ENCODE measurements at regions not wholly inside any gene's neighbourhood (a gene's known extent, or its start where the extent isn't known, plus 50 kb on each side); places are given as distances from the start of the nearest gene placed in this dataset.

DNA sequence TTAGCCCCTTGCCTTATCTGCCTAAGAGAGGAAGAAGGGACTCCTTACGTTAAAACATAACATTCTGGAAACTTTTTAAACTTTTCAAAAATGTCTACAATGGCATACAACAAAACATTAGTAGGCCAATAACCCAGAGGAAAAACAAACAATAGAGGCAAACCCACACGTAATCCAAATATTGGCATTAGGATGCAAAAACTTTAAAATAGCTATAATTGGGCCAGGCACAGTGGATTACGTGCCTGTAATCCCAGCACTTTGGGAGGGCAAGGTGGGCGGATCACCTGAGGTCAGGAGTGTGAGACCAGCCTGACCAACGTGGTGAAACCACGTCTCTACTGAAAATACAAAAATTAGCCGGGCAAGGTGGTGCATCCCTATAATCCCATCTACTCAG lies 134.9 kb downstream of the AQP9 start:
- Histone ChIP-seq H3K9me3 (ENCODE audit: insufficient read depth, low read length) (no peaks in the 10 kb centered on the region), H4K20me1 (ENCODE audit: insufficient read depth, low read length) (no peaks in the 10 kb centered on the region), H3K9ac (ENCODE audit: low read length) (no peak overlapping the region), H3K27me3 (ENCODE audit: low read depth, low read length) (no peaks in the 10 kb centered on the region), H2AFZ (ENCODE audit: low read depth, low read length) (no peak overlapping the region), H3K79me2 (ENCODE audit: low read length) (no peaks in the 10 kb centered on the region), H3K4me2 (ENCODE audit: low read length) (no peak overlapping the region), H3K4me3 (ENCODE audit: low read length) (no peak overlapping the region), H3K4me1 (ENCODE audit: low read length) (peaks cover 22% of the 10 kb centered on the region), H3K36me3 (replicated peaks; ENCODE audit: low read depth, low read length) (no peaks in the 10 kb centered on the region), H3K27ac (ENCODE audit: low read length) (no peak overlapping the region)
- TF ChIP-seq, protein P1, sequence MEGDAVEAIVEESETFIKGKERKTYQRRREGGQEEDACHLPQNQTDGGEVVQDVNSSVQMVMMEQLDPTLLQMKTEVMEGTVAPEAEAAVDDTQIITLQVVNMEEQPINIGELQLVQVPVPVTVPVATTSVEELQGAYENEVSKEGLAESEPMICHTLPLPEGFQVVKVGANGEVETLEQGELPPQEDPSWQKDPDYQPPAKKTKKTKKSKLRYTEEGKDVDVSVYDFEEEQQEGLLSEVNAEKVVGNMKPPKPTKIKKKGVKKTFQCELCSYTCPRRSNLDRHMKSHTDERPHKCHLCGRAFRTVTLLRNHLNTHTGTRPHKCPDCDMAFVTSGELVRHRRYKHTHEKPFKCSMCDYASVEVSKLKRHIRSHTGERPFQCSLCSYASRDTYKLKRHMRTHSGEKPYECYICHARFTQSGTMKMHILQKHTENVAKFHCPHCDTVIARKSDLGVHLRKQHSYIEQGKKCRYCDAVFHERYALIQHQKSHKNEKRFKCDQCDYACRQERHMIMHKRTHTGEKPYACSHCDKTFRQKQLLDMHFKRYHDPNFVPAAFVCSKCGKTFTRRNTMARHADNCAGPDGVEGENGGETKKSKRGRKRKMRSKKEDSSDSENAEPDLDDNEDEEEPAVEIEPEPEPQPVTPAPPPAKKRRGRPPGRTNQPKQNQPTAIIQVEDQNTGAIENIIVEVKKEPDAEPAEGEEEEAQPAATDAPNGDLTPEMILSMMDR (IDR thresholded peaks at IDR 0.05; ENCODE audit: low read depth, low read length): no peak
- TF ChIP-seq EZH2phosphoT487 (IDR thresholded peaks at IDR 0.05; ENCODE audit: low read depth): no peak

DNA sequence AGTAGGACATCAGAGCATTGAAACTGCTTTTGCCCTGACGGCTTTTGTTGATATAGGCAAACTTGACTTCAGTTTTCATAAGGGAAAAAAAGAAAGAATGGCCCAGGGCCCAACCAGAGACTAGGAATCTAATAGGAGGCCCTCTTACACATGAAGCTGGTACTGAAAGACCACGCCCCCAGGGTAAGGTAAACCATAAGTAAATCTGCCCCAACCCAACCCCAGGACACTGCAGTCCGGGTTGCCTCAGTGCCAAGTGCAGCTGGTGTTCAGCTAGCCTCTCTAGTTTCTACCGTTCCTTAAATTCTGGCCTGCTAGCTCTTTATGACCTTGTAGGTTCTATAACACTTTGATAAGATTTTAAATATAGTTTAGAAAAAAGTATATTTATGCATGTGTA lies 136.7 kb downstream of the AQP9 start:
- peaks cover 11% of the 10 kb centered on the region; the same call in 1 of the 2 replicates for H3K27me3 ChIP-seq (ENCODE audit: low read depth, low read length)
- no peaks in the 10 kb centered on the region for H4K20me1 ChIP-seq (ENCODE audit: insufficient read depth, low read length)
- H3K27ac ChIP-seq (ENCODE audit: low read length): no peak overlapping the region
- TF ChIP-seq EZH2phosphoT487 (IDR thresholded peaks at IDR 0.05; ENCODE audit: low read depth): no peak
- TF ChIP-seq, protein P1 (IDR thresholded peaks at IDR 0.05; ENCODE audit: low read depth, low read length): no peak
- H3K4me2 ChIP-seq (ENCODE audit: low read length): no peak overlapping the region
- no peaks in the 10 kb centered on the region for H3K79me2 ChIP-seq (ENCODE audit: low read length)
- peaks cover 5% of the 10 kb centered on the region for H3K4me1 ChIP-seq (ENCODE audit: low read length)
- no peaks in the 10 kb centered on the region for H3K9me3 ChIP-seq (ENCODE audit: insufficient read depth, low read length)
- H3K4me3 ChIP-seq (ENCODE audit: low read length): no peak overlapping the region
- no peak overlapping the region for H3K9ac ChIP-seq (ENCODE audit: low read length)
- no peak overlapping the region for H2AFZ ChIP-seq (ENCODE audit: low read depth, low read length)
- H3K36me3 ChIP-seq (replicated peaks; ENCODE audit: low read depth, low read length): no peaks in the 10 kb centered on the region

DNA sequence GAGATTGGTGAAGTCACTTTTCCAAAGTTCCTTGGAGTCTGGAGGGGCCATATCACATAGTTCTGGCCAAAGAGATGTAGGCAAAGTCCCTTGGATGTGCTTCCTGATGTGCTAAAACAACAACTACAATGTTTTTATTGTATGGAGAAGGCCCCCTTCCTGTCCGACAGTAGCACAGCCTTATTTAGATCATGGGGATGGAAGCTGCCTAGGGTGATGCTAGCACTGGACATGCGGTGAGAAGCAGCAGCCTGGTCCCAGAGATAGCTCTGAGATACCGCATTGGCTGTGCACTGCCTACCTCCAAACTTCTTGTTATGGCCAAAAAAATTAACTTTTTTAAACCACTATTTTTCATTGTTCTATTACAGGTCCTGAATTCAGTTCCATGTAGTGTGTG lies 137.6 kb downstream of the AQP9 start:
- no peak overlapping the region for H3K27ac ChIP-seq (ENCODE audit: low read length)
- H3K36me3 ChIP-seq (replicated peaks; ENCODE audit: low read depth, low read length): no peaks in the 10 kb centered on the region
- H3K79me2 ChIP-seq (ENCODE audit: low read length): no peaks in the 10 kb centered on the region
- no peak overlapping the region for H2AFZ ChIP-seq (ENCODE audit: low read depth, low read length)
- TF ChIP-seq, protein P1 (IDR thresholded peaks at IDR 0.05; ENCODE audit: low read depth, low read length): no peak
- TF ChIP-seq EZH2phosphoT487 (IDR thresholded peaks at IDR 0.05; ENCODE audit: low read depth): no peak
- H3K9me3 ChIP-seq (ENCODE audit: insufficient read depth, low read length): no peaks in the 10 kb centered on the region
- H4K20me1 ChIP-seq (ENCODE audit: insufficient read depth, low read length): no peaks in the 10 kb centered on the region
- peaks cover 17% of the 10 kb centered on the region; the same call in 1 of the 2 replicates for H3K27me3 ChIP-seq (ENCODE audit: low read depth, low read length)
- H3K4me2 ChIP-seq (ENCODE audit: low read length): no peak overlapping the region
- H3K4me3 ChIP-seq (ENCODE audit: low read length): no peak overlapping the region
- no peaks in the 10 kb centered on the region for H3K4me1 ChIP-seq (ENCODE audit: low read length)
- no peak overlapping the region for H3K9ac ChIP-seq (ENCODE audit: low read length)

DNA sequence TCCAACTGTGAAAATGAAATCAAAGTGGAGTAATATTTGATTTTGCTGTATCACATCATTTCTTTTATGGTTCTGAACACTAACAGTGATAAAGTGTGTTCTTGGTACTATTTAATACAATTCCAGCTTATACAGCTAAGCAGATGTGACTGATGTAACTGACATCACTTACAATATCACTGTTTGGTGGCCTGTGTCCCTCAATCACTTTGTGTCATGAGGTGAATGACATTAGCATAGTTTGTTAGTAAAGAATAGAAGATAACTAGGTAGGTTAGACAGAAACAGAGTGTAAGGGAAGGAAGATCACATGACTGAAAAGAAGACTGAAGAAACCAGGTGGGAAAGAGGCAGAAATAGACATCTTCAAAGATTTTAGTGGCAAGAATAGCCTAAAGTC lies 138.7 kb downstream of the AQP9 start:
- Histone ChIP-seq H3K27ac (ENCODE audit: low read length) (no peak overlapping the region), H2AFZ (ENCODE audit: low read depth, low read length) (no peak overlapping the region), H4K20me1 (ENCODE audit: insufficient read depth, low read length) (no peaks in the 10 kb centered on the region), H3K27me3 (ENCODE audit: low read depth, low read length) (peaks cover 17% of the 10 kb centered on the region; the same call in 1 of the 2 replicates), H3K9ac (ENCODE audit: low read length) (no peak overlapping the region), H3K79me2 (ENCODE audit: low read length) (no peaks in the 10 kb centered on the region), H3K9me3 (ENCODE audit: insufficient read depth, low read length) (no peaks in the 10 kb centered on the region), H3K4me2 (ENCODE audit: low read length) (no peak overlapping the region), H3K36me3 (replicated peaks; ENCODE audit: low read depth, low read length) (no peaks in the 10 kb centered on the region), H3K4me3 (ENCODE audit: low read length) (no peak overlapping the region), H3K4me1 (ENCODE audit: low read length) (no peaks in the 10 kb centered on the region)
- TF ChIP-seq EZH2phosphoT487 (IDR thresholded peaks at IDR 0.05; ENCODE audit: low read depth): no peak
- TF ChIP-seq, protein P1 (IDR thresholded peaks at IDR 0.05; ENCODE audit: low read depth, low read length): no peak

Measured in OCI-LY3 (cell line).